PFSK-1 (cell line): ENCODE measurements at regions not wholly inside any gene's neighbourhood (a gene's known extent, or its start where the extent isn't known, plus 50 kb on each side); places are given as distances from the start of the nearest gene placed in this dataset.

Experiments
- FOXP2 ChIP-seq: optimal IDR thresholded peaks from 2 replicates; pipeline ENCODE3; 2011; ENCODE audit warnings: borderline replicate concordance, control low read depth, inconsistent platforms; ENCODE audit not compliant: insufficient read depth; ENCODE audit errors: extremely low read length, extremely low read depth
- POLR2AphosphoS5 ChIP-seq: IDR thresholded peaks from 2 replicates; pipeline ENCODE4 v1.6.1; 2012; ENCODE audit warnings: low read depth, mild to moderate bottlenecking, control low read depth, low read length, moderate library complexity
- SIN3A ChIP-seq: IDR thresholded peaks from 2 replicates; pipeline ENCODE4 v1.6.1; 2012; ENCODE audit warnings: mild to moderate bottlenecking, low read length, moderate library complexity, borderline replicate concordance; ENCODE audit not compliant: insufficient read depth
- TAF1 ChIP-seq: IDR thresholded peaks from 2 replicates; pipeline ENCODE4 v1.6.1; 2012; ENCODE audit warnings: low read length, control low read depth, borderline replicate concordance; ENCODE audit not compliant: insufficient read depth
- TF ChIP-seq, protein P1 (sequence below), 2 experiments: IDR thresholded peaks; 2 replicates each; pipeline versions ENCODE4 v1.6.1 to v1.8.0; 2011 to 2012; ENCODE audit warnings: low read depth in 2 of 2, low read length in 2 of 2, control low read depth in 1 of 2, inconsistent platforms in 1 of 2, mild to moderate bottlenecking in 1 of 2, moderate library complexity in 1 of 2; ENCODE audit not compliant: insufficient read depth in 1 of 2

DNA sequence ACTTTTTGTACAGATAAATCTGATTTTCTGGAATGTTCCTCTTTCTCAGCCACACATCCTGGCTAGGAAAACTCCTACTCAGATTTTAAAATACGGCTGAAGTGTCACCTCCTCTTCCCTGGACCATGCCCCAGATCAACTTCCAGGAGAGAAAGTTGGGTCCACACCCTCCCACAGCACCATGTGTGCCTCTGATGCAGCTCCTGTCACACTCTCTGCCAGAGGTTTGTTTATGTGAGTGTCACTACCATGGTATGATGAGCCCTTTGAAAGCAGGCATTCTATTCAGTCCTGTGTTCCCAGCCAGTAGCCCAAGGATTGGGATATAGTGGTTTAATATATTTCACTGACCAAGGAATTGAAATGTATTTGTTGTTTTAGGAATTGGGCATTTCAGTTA lies 287.2 kb upstream of the ATP2B1 start:
- no peak for TF ChIP-seq TAF1
- TF ChIP-seq FOXP2, result no peak
- TF ChIP-seq, protein P1, sequence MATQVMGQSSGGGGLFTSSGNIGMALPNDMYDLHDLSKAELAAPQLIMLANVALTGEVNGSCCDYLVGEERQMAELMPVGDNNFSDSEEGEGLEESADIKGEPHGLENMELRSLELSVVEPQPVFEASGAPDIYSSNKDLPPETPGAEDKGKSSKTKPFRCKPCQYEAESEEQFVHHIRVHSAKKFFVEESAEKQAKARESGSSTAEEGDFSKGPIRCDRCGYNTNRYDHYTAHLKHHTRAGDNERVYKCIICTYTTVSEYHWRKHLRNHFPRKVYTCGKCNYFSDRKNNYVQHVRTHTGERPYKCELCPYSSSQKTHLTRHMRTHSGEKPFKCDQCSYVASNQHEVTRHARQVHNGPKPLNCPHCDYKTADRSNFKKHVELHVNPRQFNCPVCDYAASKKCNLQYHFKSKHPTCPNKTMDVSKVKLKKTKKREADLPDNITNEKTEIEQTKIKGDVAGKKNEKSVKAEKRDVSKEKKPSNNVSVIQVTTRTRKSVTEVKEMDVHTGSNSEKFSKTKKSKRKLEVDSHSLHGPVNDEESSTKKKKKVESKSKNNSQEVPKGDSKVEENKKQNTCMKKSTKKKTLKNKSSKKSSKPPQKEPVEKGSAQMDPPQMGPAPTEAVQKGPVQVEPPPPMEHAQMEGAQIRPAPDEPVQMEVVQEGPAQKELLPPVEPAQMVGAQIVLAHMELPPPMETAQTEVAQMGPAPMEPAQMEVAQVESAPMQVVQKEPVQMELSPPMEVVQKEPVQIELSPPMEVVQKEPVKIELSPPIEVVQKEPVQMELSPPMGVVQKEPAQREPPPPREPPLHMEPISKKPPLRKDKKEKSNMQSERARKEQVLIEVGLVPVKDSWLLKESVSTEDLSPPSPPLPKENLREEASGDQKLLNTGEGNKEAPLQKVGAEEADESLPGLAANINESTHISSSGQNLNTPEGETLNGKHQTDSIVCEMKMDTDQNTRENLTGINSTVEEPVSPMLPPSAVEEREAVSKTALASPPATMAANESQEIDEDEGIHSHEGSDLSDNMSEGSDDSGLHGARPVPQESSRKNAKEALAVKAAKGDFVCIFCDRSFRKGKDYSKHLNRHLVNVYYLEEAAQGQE (IDR thresholded peaks at IDR 0.05; ENCODE audit: insufficient read depth in 1 of 2, low read depth in 2 of 2, low read length in 2 of 2), result no peak
- TF ChIP-seq POLR2AphosphoS5, result no peak
- TF ChIP-seq SIN3A, result no peak

DNA sequence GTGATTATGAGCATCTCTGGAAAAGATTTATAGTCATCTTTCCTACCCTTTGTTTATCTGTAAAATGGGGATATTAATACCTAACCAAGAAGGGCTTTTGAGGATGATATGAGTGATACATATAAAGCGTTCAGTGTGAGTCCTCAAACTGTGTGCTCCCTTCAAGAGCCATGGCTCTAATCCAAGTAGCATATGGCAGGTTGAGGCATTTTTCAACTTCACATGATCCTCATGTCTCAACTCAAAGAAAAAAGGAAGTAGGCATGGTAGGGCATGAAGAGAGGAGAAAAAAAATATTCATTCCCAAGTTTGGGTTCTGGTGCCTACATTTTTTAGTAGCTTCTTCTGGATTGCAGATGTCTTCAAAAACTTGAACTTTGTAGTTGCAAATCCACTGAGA lies 286.3 kb upstream of the ATP2B1 start:
- TF ChIP-seq POLR2AphosphoS5 (no peak), TAF1 (no peak), FOXP2 (no peak), SIN3A (no peak)
- TF ChIP-seq, protein P1 (IDR thresholded peaks at IDR 0.05; ENCODE audit: insufficient read depth in 1 of 2, low read depth in 2 of 2, low read length in 2 of 2), result no peak

DNA sequence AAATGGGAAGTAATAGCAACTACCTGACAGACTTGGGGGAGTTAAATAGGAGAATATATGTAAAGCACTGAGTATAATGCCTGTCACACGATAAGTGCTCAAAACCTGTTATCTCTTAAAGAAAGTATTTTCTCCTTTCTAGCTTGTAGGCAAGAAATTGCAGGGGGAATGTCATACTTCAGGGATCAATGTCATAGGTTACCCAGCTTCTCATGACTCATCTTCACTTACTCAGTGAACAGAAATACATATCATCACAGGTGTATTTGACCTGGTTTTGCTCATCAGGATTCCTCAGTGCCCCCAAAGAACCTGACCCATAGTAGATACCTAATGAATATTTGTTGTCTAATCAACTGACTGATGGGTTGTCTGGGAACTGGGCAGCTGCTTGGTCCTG lies 285.0 kb upstream of the ATP2B1 start:
- no peak for TF ChIP-seq SIN3A
- no peak for TF ChIP-seq TAF1
- TF ChIP-seq POLR2AphosphoS5, result no peak
- TF ChIP-seq FOXP2, result no peak
- TF ChIP-seq, protein P1 (IDR thresholded peaks at IDR 0.05; ENCODE audit: insufficient read depth in 1 of 2, low read depth in 2 of 2, low read length in 2 of 2), result no peak

DNA sequence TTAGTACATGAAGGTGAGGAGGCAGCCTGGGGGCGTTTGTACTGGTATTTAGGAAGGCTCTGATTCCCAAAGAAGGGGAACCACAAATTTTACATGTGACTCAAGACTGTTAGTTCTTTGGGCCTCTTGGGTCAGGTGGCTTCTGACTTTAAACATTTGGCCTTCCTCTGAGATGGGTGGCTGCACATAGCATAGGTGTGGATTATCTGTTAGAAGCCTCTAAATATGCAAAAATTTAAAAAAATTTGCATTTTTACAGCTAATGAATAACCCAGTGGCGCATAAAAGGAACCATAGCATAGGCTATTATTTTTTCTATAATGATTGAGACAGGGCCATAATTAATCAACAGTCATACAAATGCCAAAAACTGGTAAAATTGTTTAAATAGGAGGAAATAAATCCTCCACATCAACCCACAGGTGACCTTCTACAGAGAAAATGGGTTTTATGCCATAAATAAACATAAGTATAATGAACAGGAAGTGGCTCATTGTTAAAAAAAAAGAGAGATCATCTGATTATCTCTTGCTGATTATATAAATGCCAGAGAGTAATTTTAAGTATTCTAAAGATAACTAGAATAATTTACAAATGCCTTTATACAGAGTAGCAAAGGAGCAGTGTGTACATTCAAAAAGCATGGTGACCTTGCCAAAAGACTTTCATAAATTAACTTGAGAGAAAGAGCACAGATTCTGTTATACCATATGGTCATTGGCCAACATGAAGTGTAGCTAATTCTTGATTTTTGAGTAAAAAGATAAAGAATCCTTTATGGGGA lies 284.2 kb upstream of the ATP2B1 start:
- TF ChIP-seq TAF1 (no peak), SIN3A (no peak), POLR2AphosphoS5 (no peak), FOXP2 (no peak)
- TF ChIP-seq, protein P1 (IDR thresholded peaks at IDR 0.05; ENCODE audit: insufficient read depth in 1 of 2, low read depth in 2 of 2, low read length in 2 of 2), result no peak

DNA sequence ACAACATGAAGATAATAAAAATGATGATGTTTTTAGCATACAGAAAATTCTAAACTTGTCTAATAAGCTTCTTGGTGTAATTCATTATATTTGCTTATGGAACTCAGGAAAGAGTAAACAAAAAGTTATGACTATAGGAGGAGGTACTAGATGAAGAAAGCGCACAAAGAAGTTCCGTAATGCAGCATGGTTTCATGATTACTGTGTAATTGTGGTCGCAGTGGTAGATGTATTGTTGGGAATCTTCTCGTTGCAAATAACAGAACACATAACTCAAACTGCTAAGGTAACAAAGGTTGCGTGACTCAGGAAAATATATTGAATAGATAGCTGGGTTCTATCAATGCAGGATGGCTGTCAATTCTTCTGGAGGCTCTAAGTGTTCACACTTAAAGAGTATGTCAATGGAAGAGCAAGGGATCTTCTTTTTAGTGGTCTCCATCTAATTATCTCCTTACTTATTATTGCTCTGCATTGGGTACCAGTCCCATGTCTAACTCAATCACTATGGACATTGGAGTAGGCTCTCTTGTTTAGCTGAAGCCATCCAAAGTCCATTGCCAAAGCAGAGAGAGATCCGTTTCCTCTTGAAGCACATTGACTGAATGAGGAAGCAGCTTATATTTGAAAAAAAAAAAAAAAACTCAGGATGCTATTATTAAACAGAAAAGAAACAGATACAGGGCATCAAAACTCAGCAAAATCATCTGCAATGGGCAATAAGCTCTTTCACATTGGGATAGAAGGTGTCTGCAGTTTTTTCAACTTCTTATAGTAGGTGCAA lies 283.4 kb upstream of the ATP2B1 start:
- TF ChIP-seq, protein P1 (IDR thresholded peaks at IDR 0.05; ENCODE audit: insufficient read depth in 1 of 2, low read depth in 2 of 2, low read length in 2 of 2), result no peak
- no peak for TF ChIP-seq FOXP2
- no peak for TF ChIP-seq SIN3A
- TF ChIP-seq POLR2AphosphoS5, result no peak
- TF ChIP-seq TAF1, result no peak
